Transverse colon (tissue), 4 donors: ENCODE measurements at regions not wholly inside any gene's neighbourhood (a gene's known extent, or its start where the extent isn't known, plus 50 kb on each side); places are given as distances from the start of the nearest gene placed in this dataset.

Experiments used
- DNase-seq: peaks from one replicate; pipeline ENCODE4 v3.0.0-alpha.2; 2019
- H3K27ac ChIP-seq, 4 donors: fragments of 200-600 bp; sonication (generic); 2 replicates each; pipeline ENCODE4 v1.5.1; 2016 to 2018; ENCODE audit warnings: inconsistent platforms in 4 of 4
- H3K27me3 ChIP-seq: fragments of 200-600 bp; sonication (generic); 2 replicates; pipeline ENCODE4 v1.5.1; 2017; ENCODE audit warnings: inconsistent platforms
- H3K36me3 ChIP-seq, 4 donors: fragments of 200-600 bp; sonication (generic); 2 replicates each; pipeline ENCODE4 v1.5.1; 2017 to 2019; ENCODE audit warnings: inconsistent platforms in 4 of 4
- H3K4me1 ChIP-seq, 4 donors: fragments of 200-600 bp; sonication (generic); 2 replicates each; pipeline ENCODE4 v1.5.1; 2017 to 2020; ENCODE audit warnings: inconsistent platforms in 4 of 4
- H3K4me3 ChIP-seq, 4 donors: fragments of 200-600 bp; sonication (generic); 1 replicate in 1 of 4; 2 replicates in 3 of 4; pipeline versions ENCODE4 v1.5.1 to v1.6.1; 2017 to 2019; ENCODE audit warnings: inconsistent platforms in 4 of 4
- H3K9me3 ChIP-seq, 2 donors: fragments of 200-600 bp; sonication (generic); 2 replicates each; pipeline ENCODE4 v1.5.1; 2017 to 2019; ENCODE audit warnings: inconsistent platforms in 2 of 2
- EP300 ChIP-seq: sonication (generic); formaldehyde crosslinking; IDR thresholded peaks from one replicate; pipeline ENCODE4 v1.6.1; 2017; ENCODE audit warnings: antibody characterized with exemption, low read depth
- POLR2A ChIP-seq: fragments of 450-650 bp; IDR thresholded peaks from one replicate; pipeline ENCODE4 v1.6.1; 2016; ENCODE audit warnings: antibody characterized with exemption, mild to moderate bottlenecking, moderate library complexity
- POLR2AphosphoS5 ChIP-seq, 3 donors: sonication (generic); formaldehyde crosslinking; IDR thresholded peaks; one replicate each; pipeline ENCODE4 v1.6.1; 2016; ENCODE audit warnings: antibody characterized with exemption in 3 of 3
- WGBS, 2 donors: methylation state at CpG; one replicate each; pipeline ENCODE4 v1.1.5; 2018; ENCODE audit warnings: low coverage in 1 of 2; 5-methylcytosine and 5-hydroxymethylcytosine counted together
- in situ Hi-C, 4 donors: fragments of 200-750 bp; cut with MboI; loops; one replicate each; pipeline versions ENCODE4 v1.15.0 to v1.15.1; 2017; ENCODE audit warnings: low sequenced_read_pairs in 3 of 4, low pct_ligation_motif_present in 1 of 4, low pct_unique_long_range_greater_than_20kb in 1 of 4
- intact Hi-C: fragments of 100-400 bp; cut with DNase I; formaldehyde crosslinking; loops from one replicate; pipeline ENCODE4 v1.15.1; 2023; ENCODE audit warnings: low total_unique reads
- TF ChIP-seq, protein P1 (sequence below), 5 experiments: fragments of 200-600 bp in 3 of 5; fragments of 450-650 bp in 2 of 5; sonication (generic) in 3 of 5; IDR thresholded peaks; 1 replicate in 2 of 5; 2 replicates in 3 of 5; pipeline ENCODE4 v1.5.1; 2016 to 2017; ENCODE audit warnings: antibody characterized with exemption in 5 of 5, inconsistent platforms in 3 of 5, mild to moderate bottlenecking in 2 of 5, moderate library complexity in 1 of 5

DNA sequence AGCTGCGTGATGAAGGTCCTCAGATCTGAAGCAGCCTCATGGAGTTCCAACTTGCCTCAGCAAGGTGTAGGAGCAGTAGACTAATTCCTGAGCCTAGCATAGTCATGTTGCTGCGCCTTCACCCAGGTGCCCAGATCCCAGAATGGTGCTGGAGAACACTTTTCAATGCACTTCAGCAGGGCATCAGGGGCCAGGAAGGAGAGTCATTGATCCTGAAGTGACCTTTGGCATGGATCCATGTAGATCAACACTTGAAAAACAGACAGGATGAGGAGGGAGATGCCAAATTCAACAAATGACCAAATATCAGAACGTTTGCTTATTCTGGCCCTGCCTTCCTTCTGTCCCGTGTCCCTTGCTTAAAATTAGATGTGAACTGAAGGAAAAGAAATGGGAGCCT, 91.9 kb downstream of the LEPR start:
- Histone ChIP-seq H3K27ac (no peak overlapping the region), H3K36me3 (no peaks in the 10 kb centered on the region), H3K4me3 (no peak overlapping the region), H3K27me3 (no peaks in the 10 kb centered on the region), H3K4me1 (no peaks in the 10 kb centered on the region), H3K9me3 (no peaks in the 10 kb centered on the region)
- in situ Hi-C loops, result no loop called here
- DNase-seq, result no peak
- intact Hi-C loops, result no loop called here
- WGBS, 2 donors, result 37 to 62% methylated on average over 2 to 4 of the region's 4 CpGs
- TF ChIP-seq POLR2AphosphoS5 (IDR thresholded peaks at IDR 0.05) (no peak), POLR2A (no peak), EP300 (no peak)
- TF ChIP-seq, protein P1, sequence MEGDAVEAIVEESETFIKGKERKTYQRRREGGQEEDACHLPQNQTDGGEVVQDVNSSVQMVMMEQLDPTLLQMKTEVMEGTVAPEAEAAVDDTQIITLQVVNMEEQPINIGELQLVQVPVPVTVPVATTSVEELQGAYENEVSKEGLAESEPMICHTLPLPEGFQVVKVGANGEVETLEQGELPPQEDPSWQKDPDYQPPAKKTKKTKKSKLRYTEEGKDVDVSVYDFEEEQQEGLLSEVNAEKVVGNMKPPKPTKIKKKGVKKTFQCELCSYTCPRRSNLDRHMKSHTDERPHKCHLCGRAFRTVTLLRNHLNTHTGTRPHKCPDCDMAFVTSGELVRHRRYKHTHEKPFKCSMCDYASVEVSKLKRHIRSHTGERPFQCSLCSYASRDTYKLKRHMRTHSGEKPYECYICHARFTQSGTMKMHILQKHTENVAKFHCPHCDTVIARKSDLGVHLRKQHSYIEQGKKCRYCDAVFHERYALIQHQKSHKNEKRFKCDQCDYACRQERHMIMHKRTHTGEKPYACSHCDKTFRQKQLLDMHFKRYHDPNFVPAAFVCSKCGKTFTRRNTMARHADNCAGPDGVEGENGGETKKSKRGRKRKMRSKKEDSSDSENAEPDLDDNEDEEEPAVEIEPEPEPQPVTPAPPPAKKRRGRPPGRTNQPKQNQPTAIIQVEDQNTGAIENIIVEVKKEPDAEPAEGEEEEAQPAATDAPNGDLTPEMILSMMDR (IDR thresholded peaks at IDR 0.05), result no peak

DNA sequence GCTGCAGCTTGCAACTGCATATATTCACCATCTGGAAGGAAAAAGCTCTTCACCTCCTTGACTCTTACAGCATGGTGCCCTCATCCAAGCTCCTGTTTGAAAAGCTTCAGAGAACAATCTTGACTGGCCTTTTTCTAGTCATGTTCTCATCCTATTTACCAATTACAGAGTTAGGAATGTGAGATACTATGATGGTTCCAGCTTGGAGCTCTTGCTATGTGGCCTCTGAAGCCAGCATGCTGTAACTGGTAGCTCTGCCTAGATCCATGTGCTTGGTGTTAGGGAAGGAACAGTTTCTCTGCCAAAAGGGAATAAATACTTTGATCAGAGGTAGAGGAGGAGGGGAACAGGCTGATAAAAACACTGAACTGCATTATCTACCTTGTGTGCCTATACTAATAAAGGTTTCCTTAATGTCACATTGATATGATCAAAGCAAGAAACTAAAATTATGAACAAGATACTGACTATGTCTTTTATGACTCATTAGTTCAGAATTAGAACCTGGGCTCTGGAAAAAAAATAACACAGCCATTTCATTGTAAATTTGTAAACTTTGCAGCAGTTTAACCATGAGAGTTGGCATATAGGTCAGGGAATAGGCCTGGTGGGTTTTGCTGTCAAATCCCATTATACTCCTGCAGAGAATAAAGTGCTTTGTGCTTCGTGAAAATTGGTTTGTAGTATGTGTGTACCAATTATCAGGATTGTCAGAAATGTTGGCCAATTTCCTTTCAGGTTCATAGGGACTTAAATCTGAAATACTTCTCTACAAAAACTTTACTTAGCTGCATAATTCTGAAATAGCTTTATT, 92.7 kb downstream of the LEPR start:
- H3K9me3 ChIP-seq, result no peaks in the 10 kb centered on the region
- H3K4me1 ChIP-seq, result no peaks in the 10 kb centered on the region
- no peaks in the 10 kb centered on the region for H3K36me3 ChIP-seq
- intact Hi-C loops, result no loop called here
- H3K27ac ChIP-seq, result no peak overlapping the region
- H3K4me3 ChIP-seq, result no peak overlapping the region
- H3K27me3 ChIP-seq, result no peaks in the 10 kb centered on the region
- WGBS, 2 donors, result 80 to 100% methylated on average over 1 of the region's 1 CpG
- TF ChIP-seq POLR2AphosphoS5 (IDR thresholded peaks at IDR 0.05) (no peak), EP300 (no peak), POLR2A (no peak)
- TF ChIP-seq, protein P1 (IDR thresholded peaks at IDR 0.05), result no peak
- in situ Hi-C loops, result no loop called here
- no peak for DNase-seq

DNA sequence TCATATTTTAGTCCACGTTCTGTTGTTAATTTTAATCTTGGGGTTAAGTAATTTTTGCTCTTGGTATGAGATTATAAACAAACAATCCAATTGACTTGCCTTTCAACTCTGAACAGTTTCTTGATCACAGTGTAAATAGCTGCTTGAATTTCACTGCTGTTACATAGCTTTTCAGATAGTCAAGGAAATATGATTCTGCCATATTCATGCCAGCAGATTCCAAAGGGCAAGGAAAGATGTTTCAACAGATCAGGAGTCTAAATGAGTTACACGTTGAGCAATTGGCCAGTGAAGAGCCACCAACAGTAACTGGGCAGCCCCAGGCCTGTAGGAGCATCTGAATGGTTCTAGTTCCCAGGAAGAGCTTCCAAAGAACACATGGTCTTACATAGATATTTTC, 93.6 kb downstream of the LEPR start:
- no peak for TF ChIP-seq POLR2AphosphoS5 (IDR thresholded peaks at IDR 0.05)
- TF ChIP-seq POLR2A, result no peak
- no peak for TF ChIP-seq EP300
- TF ChIP-seq, protein P1 (IDR thresholded peaks at IDR 0.05), result no peak
- no peak for DNase-seq
- H3K36me3 ChIP-seq, result no peaks in the 10 kb centered on the region
- H3K4me1 ChIP-seq, result no peaks in the 10 kb centered on the region
- 22 to 52% methylated on average over 2 of the region's 2 CpGs for WGBS, 2 donors
- H3K27me3 ChIP-seq, result no peaks in the 10 kb centered on the region
- intact Hi-C loops (no loop called here), in situ Hi-C loops (no loop called here)
- H3K27ac ChIP-seq, result no peak overlapping the region
- no peak overlapping the region for H3K4me3 ChIP-seq
- H3K9me3 ChIP-seq, result no peaks in the 10 kb centered on the region

DNA sequence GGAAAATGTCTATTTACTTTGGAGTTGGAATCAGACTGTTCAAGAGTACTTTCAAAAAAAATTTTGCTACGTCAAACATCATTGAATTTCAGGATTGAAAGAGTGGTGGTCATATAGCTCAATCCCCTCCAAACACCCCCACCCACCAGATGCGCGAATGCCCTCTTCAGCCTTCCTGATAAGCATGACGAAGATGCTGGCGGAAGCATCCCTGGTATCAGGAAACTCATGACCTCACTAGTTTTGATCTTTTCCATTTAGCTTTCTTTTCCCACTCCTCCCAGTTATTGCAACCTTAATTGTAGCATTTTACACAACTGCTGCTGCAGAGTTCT, 104.4 kb downstream of the LEPR start:
- H3K4me1 ChIP-seq, result peaks cover 0 to 10% (median 4%) of the 10 kb centered on the region in 4 donors
- intact Hi-C loops (no loop called here), in situ Hi-C loops (no loop called here)
- no peak for DNase-seq
- TF ChIP-seq, protein P1 (IDR thresholded peaks at IDR 0.05), result no peak
- TF ChIP-seq EP300 (no peak), POLR2A (no peak), POLR2AphosphoS5 (IDR thresholded peaks at IDR 0.05) (no peak)
- no peak overlapping the region for H3K27ac ChIP-seq
- H3K4me3 ChIP-seq, result peak overlapping the region in 3 of 4 donors; percentile 25 to 48 (median 30)
- H3K9me3 ChIP-seq, result no peaks in the 10 kb centered on the region
- WGBS, 2 donors, result 31 to 35% methylated on average over 5 of the region's 5 CpGs
- H3K36me3 ChIP-seq, result no peaks in the 10 kb centered on the region
- H3K27me3 ChIP-seq, result peaks cover 50% of the 10 kb centered on the region
